Uterus (tissue), 3 donors: ENCODE measurements at regions not wholly inside any gene's neighbourhood (a gene's known extent, or its start where the extent isn't known, plus 50 kb on each side); places are given as distances from the start of the nearest gene placed in this dataset.

Experiments used
- DNase-seq, 2 donors: peaks; one replicate each; pipeline ENCODE4 v3.0.0-alpha.2; 2019 to 2020
- H3K27ac ChIP-seq, 2 donors: fragments of 200-600 bp; sonication (generic); 1 replicate in 1 of 2; 2 replicates in 1 of 2; pipeline ENCODE4 v1.5.1; 2016 to 2018
- H3K27me3 ChIP-seq, 2 donors: fragments of 200-600 bp; sonication (generic); one replicate each; pipeline ENCODE4 v1.5.1; 2018 to 2019; ENCODE audit warnings: control low read depth in 1 of 2
- H3K36me3 ChIP-seq, 2 donors: fragments of 200-600 bp; sonication (generic); one replicate each; pipeline ENCODE4 v1.5.1; 2019; ENCODE audit warnings: control low read depth in 1 of 2
- H3K4me1 ChIP-seq, 2 donors: fragments of 200-600 bp; sonication (generic); one replicate each; pipeline ENCODE4 v1.5.1; 2018 to 2019; ENCODE audit warnings: control low read depth in 1 of 2
- H3K4me3 ChIP-seq, 2 donors: fragments of 200-600 bp; sonication (generic); 1 replicate in 1 of 2; 2 replicates in 1 of 2; pipeline ENCODE4 v1.5.1; 2018 to 2019; ENCODE audit warnings: mild to moderate bottlenecking in 1 of 2
- H3K9me3 ChIP-seq, 2 donors: fragments of 200-600 bp; sonication (generic); one replicate each; pipeline ENCODE4 v1.5.1; 2019; ENCODE audit warnings: control low read depth in 1 of 2
- POLR2A ChIP-seq, 2 donors: fragments of 450-650 bp; IDR thresholded peaks; one replicate each; pipeline ENCODE4 v1.6.1; 2016; ENCODE audit warnings: antibody characterized with exemption in 2 of 2, mild to moderate bottlenecking in 1 of 2, moderate library complexity in 1 of 2
- intact Hi-C: fragments of 100-400 bp; cut with DNase I; formaldehyde crosslinking; loops from one replicate; pipeline ENCODE4 v1.15.1; 2023; ENCODE audit warnings: low total_unique reads
- TF ChIP-seq, protein P1 (sequence below), 4 experiments: fragments of 200-600 bp in 2 of 4; fragments of 450-650 bp in 2 of 4; sonication (generic) in 2 of 4; IDR thresholded peaks; one replicate each; pipeline ENCODE4 v1.5.1; 2016 to 2019; ENCODE audit warnings: antibody characterized with exemption in 4 of 4, mild to moderate bottlenecking in 2 of 4, moderate library complexity in 1 of 4
- donor health status: DM: yes; HTN: yes; CAD: no.

DNA sequence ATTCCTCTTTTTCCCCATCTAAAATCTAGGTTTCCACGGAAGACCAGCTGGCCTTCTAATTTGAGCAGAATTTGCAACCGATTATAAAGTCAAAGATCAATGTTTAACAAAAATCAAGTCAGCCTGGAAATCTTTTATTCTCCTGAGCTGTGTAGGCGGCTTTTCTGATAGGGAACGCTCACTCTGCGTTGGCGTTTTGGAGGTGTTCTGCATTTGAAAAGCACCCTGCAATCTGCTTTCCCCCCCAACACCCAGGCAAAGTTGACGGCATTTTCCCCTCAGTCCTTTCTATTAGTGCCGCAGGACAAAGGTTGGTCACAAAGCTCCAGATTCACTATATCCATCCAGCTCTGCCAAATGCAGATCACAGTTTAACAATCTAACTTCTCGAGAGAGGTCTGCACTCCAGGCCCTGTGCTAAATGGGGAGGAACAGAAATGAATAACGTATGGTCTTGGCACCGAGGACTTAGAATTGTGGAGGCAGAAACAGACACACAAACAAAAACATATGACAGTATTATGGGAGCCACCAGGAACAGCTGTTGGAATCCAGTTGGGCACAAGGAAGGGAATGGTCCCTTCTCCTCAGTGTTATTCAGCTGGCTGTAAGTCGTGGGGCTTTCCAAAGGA lies 50.4 kb upstream of the LARS2 start:
- Histone ChIP-seq H3K4me1 (no peaks in the 10 kb centered on the region), H3K9me3 (no peaks in the 10 kb centered on the region), H3K27me3 (no peaks in the 10 kb centered on the region), H3K4me3 (no peak overlapping the region), H3K27ac (no peak overlapping the region), H3K36me3 (no peaks in the 10 kb centered on the region)
- DNase-seq, result no peak
- TF ChIP-seq POLR2A (IDR thresholded peaks at IDR 0.05), result no peak
- TF ChIP-seq, protein P1, sequence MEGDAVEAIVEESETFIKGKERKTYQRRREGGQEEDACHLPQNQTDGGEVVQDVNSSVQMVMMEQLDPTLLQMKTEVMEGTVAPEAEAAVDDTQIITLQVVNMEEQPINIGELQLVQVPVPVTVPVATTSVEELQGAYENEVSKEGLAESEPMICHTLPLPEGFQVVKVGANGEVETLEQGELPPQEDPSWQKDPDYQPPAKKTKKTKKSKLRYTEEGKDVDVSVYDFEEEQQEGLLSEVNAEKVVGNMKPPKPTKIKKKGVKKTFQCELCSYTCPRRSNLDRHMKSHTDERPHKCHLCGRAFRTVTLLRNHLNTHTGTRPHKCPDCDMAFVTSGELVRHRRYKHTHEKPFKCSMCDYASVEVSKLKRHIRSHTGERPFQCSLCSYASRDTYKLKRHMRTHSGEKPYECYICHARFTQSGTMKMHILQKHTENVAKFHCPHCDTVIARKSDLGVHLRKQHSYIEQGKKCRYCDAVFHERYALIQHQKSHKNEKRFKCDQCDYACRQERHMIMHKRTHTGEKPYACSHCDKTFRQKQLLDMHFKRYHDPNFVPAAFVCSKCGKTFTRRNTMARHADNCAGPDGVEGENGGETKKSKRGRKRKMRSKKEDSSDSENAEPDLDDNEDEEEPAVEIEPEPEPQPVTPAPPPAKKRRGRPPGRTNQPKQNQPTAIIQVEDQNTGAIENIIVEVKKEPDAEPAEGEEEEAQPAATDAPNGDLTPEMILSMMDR (IDR thresholded peaks at IDR 0.05), result no peak
- intact Hi-C loops, result no loop called here
